ENCODE measurements at regions not wholly inside any gene's neighbourhood (a gene's known extent, or its start where the extent isn't known, plus 50 kb on each side); places are given as distances from the start of the nearest gene placed in this dataset.

DNA sequence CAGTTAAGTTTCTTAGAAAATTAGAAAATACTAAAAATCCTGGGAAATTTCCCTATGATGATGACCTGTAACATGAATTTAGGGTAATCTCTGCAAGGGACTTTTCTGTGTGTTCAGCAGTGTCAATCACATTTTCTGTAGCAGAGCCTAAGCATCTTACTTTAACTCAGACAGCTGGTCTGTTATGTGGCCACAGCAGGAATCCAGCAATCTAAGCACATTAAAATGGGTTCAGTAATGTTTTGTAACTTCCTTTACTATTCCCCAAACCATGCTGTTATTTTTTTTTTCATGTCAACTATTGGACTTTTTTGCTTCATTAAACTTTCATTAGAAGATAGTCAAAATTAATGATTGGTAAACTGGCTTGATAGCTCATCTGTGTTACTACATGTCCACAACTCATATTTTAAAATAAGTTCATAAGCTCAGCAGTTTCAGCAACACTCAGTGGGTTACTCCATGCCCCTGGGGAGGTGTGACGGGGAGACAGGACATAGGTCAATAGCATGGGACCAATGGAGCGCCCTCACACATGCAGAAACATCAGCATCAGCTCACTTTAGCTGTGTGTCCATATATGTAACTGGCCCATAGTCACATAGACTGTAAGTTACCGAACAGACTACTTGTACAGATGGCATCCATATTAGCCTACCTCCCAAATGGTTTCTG, 168.0 kb upstream of the PACRGL start:
- TF ChIP-seq, protein P1, sequence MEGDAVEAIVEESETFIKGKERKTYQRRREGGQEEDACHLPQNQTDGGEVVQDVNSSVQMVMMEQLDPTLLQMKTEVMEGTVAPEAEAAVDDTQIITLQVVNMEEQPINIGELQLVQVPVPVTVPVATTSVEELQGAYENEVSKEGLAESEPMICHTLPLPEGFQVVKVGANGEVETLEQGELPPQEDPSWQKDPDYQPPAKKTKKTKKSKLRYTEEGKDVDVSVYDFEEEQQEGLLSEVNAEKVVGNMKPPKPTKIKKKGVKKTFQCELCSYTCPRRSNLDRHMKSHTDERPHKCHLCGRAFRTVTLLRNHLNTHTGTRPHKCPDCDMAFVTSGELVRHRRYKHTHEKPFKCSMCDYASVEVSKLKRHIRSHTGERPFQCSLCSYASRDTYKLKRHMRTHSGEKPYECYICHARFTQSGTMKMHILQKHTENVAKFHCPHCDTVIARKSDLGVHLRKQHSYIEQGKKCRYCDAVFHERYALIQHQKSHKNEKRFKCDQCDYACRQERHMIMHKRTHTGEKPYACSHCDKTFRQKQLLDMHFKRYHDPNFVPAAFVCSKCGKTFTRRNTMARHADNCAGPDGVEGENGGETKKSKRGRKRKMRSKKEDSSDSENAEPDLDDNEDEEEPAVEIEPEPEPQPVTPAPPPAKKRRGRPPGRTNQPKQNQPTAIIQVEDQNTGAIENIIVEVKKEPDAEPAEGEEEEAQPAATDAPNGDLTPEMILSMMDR (IDR thresholded peaks at IDR 0.05), result no peak
- TF ChIP-seq POLR2A (IDR thresholded peaks at IDR 0.05), result no peak
